GM23338 (cell line): ENCODE measurements at regions not wholly inside any gene's neighbourhood (a gene's known extent, or its start where the extent isn't known, plus 50 kb on each side); places are given as distances from the start of the nearest gene placed in this dataset.

ENCODE experiments used
- ATAC-seq: fragments of 200-7000 bp; cut with Tn5 transposase; 3 replicates; pipeline ENCODE4 v1.9.1; 2020
- DNase-seq: peaks from one replicate; pipeline ENCODE4 v3.0.0-alpha.2; 2015; ENCODE audit warnings: low spot score
- H2AFZ ChIP-seq: fragments of 200-600 bp; sonication (generic); 2 replicates; pipeline ENCODE4 v1.8.0; 2016; ENCODE audit warnings: antibody characterized with exemption, mild to moderate bottlenecking, moderate library complexity
- H3F3A ChIP-seq: fragments of 200-600 bp; sonication (generic); replicated peaks from 2 replicates; pipeline ENCODE4 v1.8.0; 2017; ENCODE audit warnings: antibody characterized with exemption, mixed run types, low read depth
- H3K27ac ChIP-seq: fragments of 200-600 bp; sonication (generic); 2 replicates; pipeline ENCODE4 v1.6.1; 2016; ENCODE audit warnings: low read depth
- H3K27me3 ChIP-seq: fragments of 200-600 bp; sonication (generic); 2 replicates; pipeline ENCODE4 v1.8.0; 2016; ENCODE audit warnings: mild to moderate bottlenecking, mixed run types, moderate library complexity; ENCODE audit not compliant: insufficient read depth
- H3K36me3 ChIP-seq: fragments of 200-600 bp; sonication (generic); 2 replicates; pipeline ENCODE4 v1.8.0; 2016; ENCODE audit warnings: mild to moderate bottlenecking; ENCODE audit not compliant: insufficient read depth
- H3K4me1 ChIP-seq: fragments of 200-600 bp; sonication (generic); 2 replicates; pipeline ENCODE4 v1.8.0; 2016; ENCODE audit warnings: mild to moderate bottlenecking, moderate library complexity; ENCODE audit not compliant: insufficient read depth
- H3K4me2 ChIP-seq: fragments of 200-600 bp; sonication (generic); 2 replicates; pipeline ENCODE4 v1.7.1; 2017; ENCODE audit warnings: mixed run types
- H3K4me3 ChIP-seq: fragments of 200-600 bp; sonication (generic); 2 replicates; pipeline ENCODE4 v1.6.1; 2016; ENCODE audit warnings: mixed run types
- H3K79me2 ChIP-seq: fragments of 200-600 bp; sonication (generic); replicated peaks from 2 replicates; pipeline ENCODE4 v1.8.0; 2017; ENCODE audit warnings: mild to moderate bottlenecking; ENCODE audit not compliant: insufficient read depth
- H3K9me2 ChIP-seq: fragments of 200-600 bp; sonication (generic); 2 replicates; pipeline ENCODE4 v1.8.0; 2017; ENCODE audit not compliant: insufficient read depth
- H4K20me1 ChIP-seq: fragments of 200-600 bp; sonication (generic); replicated peaks from 2 replicates; pipeline ENCODE4 v1.8.0; 2017; ENCODE audit warnings: mild to moderate bottlenecking; ENCODE audit not compliant: insufficient read depth
- H3K27ac Mint-ChIP-seq: 2 replicates; pipeline ENCODE4 v1.8.0; 2020; ENCODE audit warnings: inconsistent platforms, mild to moderate bottlenecking, moderate library complexity, mixed read lengths
- H3K27me3 Mint-ChIP-seq: 3 replicates; pipeline ENCODE4 v1.8.0; 2022; ENCODE audit warnings: low read depth, mild to moderate bottlenecking, moderate library complexity, mixed read lengths, inconsistent platforms; ENCODE audit not compliant: insufficient read depth, poor library complexity
- H3K36me3 Mint-ChIP-seq: 3 replicates; pipeline ENCODE4 v1.8.0; 2021; ENCODE audit warnings: low read depth, mild to moderate bottlenecking, inconsistent platforms, moderate library complexity, mixed read lengths
- H3K4me1 Mint-ChIP-seq: 3 replicates; pipeline ENCODE4 v1.8.0; 2020; ENCODE audit warnings: mild to moderate bottlenecking, inconsistent platforms, mixed read lengths
- H3K4me3 Mint-ChIP-seq: 3 replicates; pipeline ENCODE4 v1.8.0; 2021; ENCODE audit warnings: moderate library complexity, mild to moderate bottlenecking, inconsistent platforms, mixed read lengths
- H3K9me3 Mint-ChIP-seq: 3 replicates; pipeline ENCODE4 v1.8.0; 2020; ENCODE audit warnings: moderate library complexity, mild to moderate bottlenecking, inconsistent platforms, mixed read lengths
- CREB1 ChIP-seq: fragments of 250-450 bp; sonication (Bioruptor Pico); IDR thresholded peaks from 2 replicates; pipeline ENCODE4 v1.5.0; 2020; ENCODE audit warnings: low read depth, mild to moderate bottlenecking, moderate library complexity
- CTCF ChIP-seq, 2 experiments: fragments of 200-600 bp in 1 of 2; sonication (generic) in 1 of 2; conservative IDR thresholded peaks; 2 replicates each; pipeline versions ENCODE4 v1.5.1 to v1.6.1; 2016 to 2017; ENCODE audit warnings: antibody characterized with exemption in 2 of 2, low read depth in 2 of 2, mild to moderate bottlenecking in 2 of 2, moderate library complexity in 1 of 2
- EZH2 ChIP-seq: fragments of 200-600 bp; sonication (generic); IDR thresholded peaks from one replicate; pipeline ENCODE4 v1.8.0; 2017; ENCODE audit warnings: antibody characterized with exemption, mild to moderate bottlenecking, low read depth; ENCODE audit not compliant: unreplicated experiment
- EZH2phosphoT487 ChIP-seq: fragments of 200-600 bp; sonication (generic); IDR thresholded peaks from one replicate; pipeline ENCODE4 v1.8.1; 2018; ENCODE audit warnings: antibody characterized with exemption; ENCODE audit not compliant: unreplicated experiment
- JUNB ChIP-seq: IDR thresholded peaks from one replicate; pipeline ENCODE4 v1.6.1; 2016; ENCODE audit warnings: antibody characterized with exemption; ENCODE audit not compliant: unreplicated experiment
- POLR2AphosphoS5 ChIP-seq: IDR thresholded peaks from 2 replicates; pipeline ENCODE4 v1.6.1; 2016; ENCODE audit warnings: antibody characterized with exemption, low read depth
- REST ChIP-seq: IDR thresholded peaks from one replicate; pipeline ENCODE4 v1.6.1; 2018; ENCODE audit warnings: antibody characterized with exemption; ENCODE audit not compliant: unreplicated experiment
- STAT1 ChIP-seq: IDR thresholded peaks from one replicate; pipeline ENCODE4 v1.6.1; 2016; ENCODE audit warnings: antibody characterized with exemption; ENCODE audit not compliant: unreplicated experiment
- ZNF114 ChIP-seq: fragments of 250-450 bp; sonication (Bioruptor Pico); IDR thresholded peaks from 2 replicates; pipeline ENCODE4 v1.5.0; 2020; ENCODE audit warnings: mild to moderate bottlenecking, moderate library complexity
- ZNF462 ChIP-seq: fragments of 250-450 bp; sonication (Bioruptor Pico); IDR thresholded peaks from 2 replicates; pipeline ENCODE4 v1.5.0; 2020; ENCODE audit warnings: mild to moderate bottlenecking, moderate library complexity
- TF ChIP-seq, protein P1 (sequence below): IDR thresholded peaks from 2 replicates; pipeline ENCODE4 v1.6.1; 2016; ENCODE audit warnings: antibody characterized with exemption

DNA sequence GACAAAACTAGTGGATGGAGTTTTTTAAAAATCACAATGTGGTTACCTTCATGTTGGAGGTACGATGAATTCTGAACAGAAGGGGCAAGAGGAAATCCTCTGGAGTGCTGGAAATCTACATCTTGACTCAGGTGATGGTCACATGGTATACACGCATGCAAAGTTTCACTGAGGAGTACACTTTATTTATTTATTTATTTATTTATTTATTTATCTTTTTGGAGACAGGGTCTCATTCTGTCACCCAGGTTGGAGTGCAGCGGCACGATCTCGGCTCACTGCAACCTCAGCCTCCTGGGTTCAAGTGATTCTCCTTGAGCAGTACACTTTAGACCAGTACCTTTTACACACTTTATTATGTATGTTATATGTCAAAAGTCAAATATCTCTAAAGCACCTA lies 645.7 kb upstream of the DIPK2B start (continued):
- TF ChIP-seq, protein P1, sequence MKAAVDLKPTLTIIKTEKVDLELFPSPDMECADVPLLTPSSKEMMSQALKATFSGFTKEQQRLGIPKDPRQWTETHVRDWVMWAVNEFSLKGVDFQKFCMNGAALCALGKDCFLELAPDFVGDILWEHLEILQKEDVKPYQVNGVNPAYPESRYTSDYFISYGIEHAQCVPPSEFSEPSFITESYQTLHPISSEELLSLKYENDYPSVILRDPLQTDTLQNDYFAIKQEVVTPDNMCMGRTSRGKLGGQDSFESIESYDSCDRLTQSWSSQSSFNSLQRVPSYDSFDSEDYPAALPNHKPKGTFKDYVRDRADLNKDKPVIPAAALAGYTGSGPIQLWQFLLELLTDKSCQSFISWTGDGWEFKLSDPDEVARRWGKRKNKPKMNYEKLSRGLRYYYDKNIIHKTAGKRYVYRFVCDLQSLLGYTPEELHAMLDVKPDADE, result no peak
- TF ChIP-seq EZH2 (no peak), JUNB (no peak), CREB1 (CRISPR knock-in tag) (no peak)

- no peak overlapping the region for H2AFZ ChIP-seq
- DNase-seq, result no peak
- no peak for ATAC-seq
- Mint-ChIP-seq H3K27ac (no peak overlapping the region), H3K9me3 (0 out of 3 replicates have a peak, but pooled peaks cover 2% of the 10 kb centered on the region), H3K36me3 (peaks cover 93% of the 10 kb centered on the region), H3K27me3 (no peaks in the 10 kb centered on the region), H3K4me3 (no peak overlapping the region), H3K4me1 (peaks cover 35% of the 10 kb centered on the region)
- H3K27ac ChIP-seq, result no peak overlapping the region
- no peak overlapping the region for H3K4me3 ChIP-seq
- peaks cover 12% of the 10 kb centered on the region for H4K20me1 ChIP-seq
- H3K4me2 ChIP-seq, result no peak overlapping the region
- H3F3A ChIP-seq, result no peaks in the 10 kb centered on the region
- H3K36me3 ChIP-seq, result peaks cover 15% of the 10 kb centered on the region
- no peak for TF ChIP-seq ZNF114 (CRISPR knock-in tag)
- TF ChIP-seq CTCF (conservative IDR thresholded peaks at IDR 0.05; ENCODE audit: low read depth in 2 of 2), result no peak
- TF ChIP-seq EZH2phosphoT487, result no peak
- no peak for TF ChIP-seq JUNB
- TF ChIP-seq ZNF462 (CRISPR knock-in tag), result no peak
- no peak for TF ChIP-seq STAT1
- no peak for TF ChIP-seq REST
- no peak for TF ChIP-seq POLR2AphosphoS5
- no peak for TF ChIP-seq EZH2
- no peaks in the 10 kb centered on the region for H3K27me3 ChIP-seq
- H3K9me2 ChIP-seq, result no peaks in the 10 kb centered on the region
- H3K79me2 ChIP-seq, result peaks cover 98% of the 10 kb centered on the region
- no peaks in the 10 kb centered on the region; the same call in 1 of the 2 replicates for H3K4me1 ChIP-seq
Observed at GRCh38 chrX:45845142-45845541, 644.5 kb upstream of the DIPK2B start.
